ENCODE measurements at regions not wholly inside any gene's neighbourhood (a gene's known extent, or its start where the extent isn't known, plus 50 kb on each side); places are given as distances from the start of the nearest gene placed in this dataset.
"Not testable (repeated sequence)": the region's sequence is repeated elsewhere in the genome, so short reads cannot be mapped to it uniquely, and the experiment has no call there.

DNA sequence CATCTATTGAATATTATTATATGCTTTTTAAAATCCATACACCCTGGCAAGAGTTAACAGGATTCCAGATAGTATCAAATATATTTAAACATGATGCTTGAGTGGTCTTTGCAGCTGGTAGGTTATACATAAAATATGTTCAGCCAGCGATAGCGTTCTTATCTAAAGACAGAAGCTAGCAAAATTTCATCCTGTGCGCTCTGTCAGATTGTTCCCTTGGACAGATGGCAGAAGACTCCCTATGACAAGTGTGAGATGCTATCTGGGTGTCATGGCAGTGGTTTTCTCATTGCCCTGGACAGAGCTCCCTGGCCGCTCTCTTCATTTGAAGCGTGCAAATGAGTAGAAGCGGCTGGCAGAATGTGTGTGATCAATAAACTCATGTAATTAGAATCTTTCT, 175.2 kb upstream of the SOX14 start:
- no peak overlapping the region for H2AFZ ChIP-seq (ENCODE audit: low read length)
- no TSS peak for BruUV-seq (replicated peaks)
- CTCF ChIA-PET (ENCODE audit: low intra/inter-chr PET ratio, low total read pairs): no interaction called here
- DNase-seq (ENCODE audit: low spot score) (no peak), ATAC-seq (no peak), FAIRE-seq (no peak)
- POLR2A ChIA-PET: no interaction called here
- no peak overlapping the region for H3K4me2 ChIP-seq (ENCODE audit: low read depth, low read length)
- in situ Hi-C loops (cut with HindIII; ENCODE audit: extremely low pct_ligation_motif_present, low pct_unique_long_range_greater_than_20kb) (no loop called here), intact Hi-C loops (cut with micrococcal nuclease; ENCODE audit: unreplicated experiment) (no loop called here)
- H4K20me1 ChIP-seq (ENCODE audit: insufficient read depth, low read length): no peaks in the 10 kb centered on the region
- H3K4me1 ChIP-seq (ENCODE audit: insufficient read depth, low read length): no peaks in the 10 kb centered on the region
- H3K79me2 ChIP-seq (ENCODE audit: insufficient read depth, low read length): no peaks in the 10 kb centered on the region
- no peaks in the 10 kb centered on the region for H3K27me3 ChIP-seq (ENCODE audit: control insufficient read depth in 1 of 2, insufficient read depth in 2 of 2, low read length in 2 of 2)
- 24% methylated on average over 6 of the region's 6 CpGs for WGBS (ENCODE audit: low lambda C conversion rate)
- TF ChIP-seq SCMH1 (CRISPR knock-in tag; IDR thresholded peaks at IDR 0.05; ENCODE audit: borderline replicate concordance) (no peak), RBM22 (optimal IDR thresholded peaks at IDR 0.05; ENCODE audit: low read length) (no peak), NKX3-1 (CRISPR knock-in tag; IDR thresholded peaks at IDR 0.05) (no peak), FOXK2 (IDR thresholded peaks at IDR 0.05) (no peak)
- H3K36me3 ChIP-seq (replicated peaks in 1 of 2; ENCODE audit: control insufficient read depth in 1 of 2, insufficient read depth in 2 of 2, low read length in 2 of 2): no peaks in the 10 kb centered on the region
- no peaks in the 10 kb centered on the region for H3K9me3 ChIP-seq (ENCODE audit: low read length)
- H3K9ac ChIP-seq (ENCODE audit: insufficient read depth, low read depth, low read length): no peak overlapping the region
- H3K27ac ChIP-seq (ENCODE audit: extremely low read length, insufficient read depth, low read length): no peak overlapping the region
- no peak overlapping the region for H3K4me3 ChIP-seq (replicated peaks in 1 of 3; ENCODE audit: insufficient read depth in 1 of 3, low read depth in 2 of 3, low read length in 3 of 3)

GRCh38 chr3:137595415-137595814, 168.7 kb upstream of the SOX14 start:
- in situ Hi-C loops (cut with HindIII; ENCODE audit: extremely low pct_ligation_motif_present, low pct_unique_long_range_greater_than_20kb); H3K27me3 ChIP-seq (ENCODE audit: control insufficient read depth in 1 of 2, insufficient read depth in 2 of 2, low read length in 2 of 2): not testable (repeated sequence)
- WGBS (ENCODE audit: low lambda C conversion rate): 73% methylated on average over 4 of the region's 4 CpGs

More at GRCh38 chr3:137595415-137595814, 168.7 kb upstream of the SOX14 start:
- H3K9me3 ChIP-seq (ENCODE audit: low read length); CTCF ChIA-PET (ENCODE audit: low intra/inter-chr PET ratio, low total read pairs); FAIRE-seq; BruUV-seq (replicated peaks); ATAC-seq; H3K79me2 ChIP-seq (ENCODE audit: insufficient read depth, low read length); H3K4me1 ChIP-seq (ENCODE audit: insufficient read depth, low read length); H3K27ac ChIP-seq (ENCODE audit: extremely low read length, insufficient read depth, low read length); H2AFZ ChIP-seq (ENCODE audit: low read length); H3K4me2 ChIP-seq (ENCODE audit: low read depth, low read length); H3K9ac ChIP-seq (ENCODE audit: insufficient read depth, low read depth, low read length); POLR2A ChIA-PET; H3K4me3 ChIP-seq (replicated peaks in 1 of 3; ENCODE audit: insufficient read depth in 1 of 3, low read depth in 2 of 3, low read length in 3 of 3); intact Hi-C loops (cut with micrococcal nuclease; ENCODE audit: unreplicated experiment); H4K20me1 ChIP-seq (ENCODE audit: insufficient read depth, low read length); H3K36me3 ChIP-seq (replicated peaks in 1 of 2; ENCODE audit: control insufficient read depth in 1 of 2, insufficient read depth in 2 of 2, low read length in 2 of 2); DNase-seq (ENCODE audit: low spot score): not testable (repeated sequence)

Data from HepG2 (cell line).